HEK293 (cell line): ENCODE measurements at regions not wholly inside any gene's neighbourhood (a gene's known extent, or its start where the extent isn't known, plus 50 kb on each side); places are given as distances from the start of the nearest gene placed in this dataset.
A peak's percentile ranks its signal among the peaks of the same experiment; 100 is the strongest.
"Not testable (repeated sequence)": the region's sequence is repeated elsewhere in the genome, so short reads cannot be mapped to it uniquely, and the experiment has no call there.

ENCODE experiments used
- CTCF ChIA-PET: fragments of 350-600 bp; formaldehyde crosslinking; extraction: SDS; loops from one replicate; lab custom pipeline; 2021; ENCODE audit warnings: antibody characterized with exemption; lab: Yijun Ruan, JAX
- POLR2A ChIA-PET: fragments of 300-600 bp; formaldehyde crosslinking; extraction: SDS; loops from one replicate; lab custom pipeline; 2020; ENCODE audit warnings: antibody characterized with exemption, inconsistent platforms; lab: Yijun Ruan, JAX
- H3K27ac ChIP-seq: fragments of 200-500 bp; sonication (Bioruptor generic); 2 replicates; pipeline ENCODE4 v1.5.1; 2014; ENCODE audit warnings: low read depth, low read length, control low read depth, inconsistent platforms; ENCODE audit errors: extremely low read depth
- H3K36me3 ChIP-seq, 2 experiments: fragments of 200-500 bp in 1 of 2; sonication (Bioruptor generic) in 1 of 2; 1 replicate in 1 of 2; 2 replicates in 1 of 2; pipeline ENCODE4 v1.5.1; 2014 to 2017; ENCODE audit warnings: inconsistent platforms in 2 of 2, low read length in 2 of 2; ENCODE audit not compliant: control insufficient read depth in 2 of 2, insufficient read depth in 1 of 2
- H3K4me1 ChIP-seq: fragments of 200-500 bp; sonication (Bioruptor generic); 2 replicates; pipeline ENCODE4 v1.5.1; 2014; ENCODE audit warnings: mild to moderate bottlenecking, low read length, inconsistent platforms; ENCODE audit not compliant: control insufficient read depth, insufficient read depth
- H3K4me3 ChIP-seq: 2 replicates; pipeline ENCODE4 v1.5.1; 2011; ENCODE audit warnings: low read depth, mild to moderate bottlenecking, control low read depth, low read length, moderate library complexity
- H3K9me3 ChIP-seq: fragments of 200-500 bp; sonication (Bioruptor generic); 2 replicates; pipeline ENCODE4 v1.5.1; 2014; ENCODE audit warnings: low read depth, low read length, inconsistent platforms; ENCODE audit not compliant: control insufficient read depth, insufficient read depth
- OSR2 ChIP-seq: fragments of 450-650 bp; formaldehyde crosslinking; IDR thresholded peaks from 2 replicates; pipeline ENCODE4 v1.5.1; 2016; ENCODE audit warnings: missing biosample characterization, missing genetic modification characterization
- ZBTB11 ChIP-seq: fragments of 450-650 bp; formaldehyde crosslinking; conservative IDR thresholded peaks from 2 replicates; pipeline ENCODE4 v1.5.1; 2016; ENCODE audit warnings: low read depth, missing biosample characterization, missing genetic modification characterization
- ZNF140 ChIP-seq: fragments of 450-650 bp; formaldehyde crosslinking; IDR thresholded peaks from 2 replicates; pipeline ENCODE4 v1.5.1; 2016; ENCODE audit warnings: missing biosample characterization, missing genetic modification characterization
- ZNF223 ChIP-seq: fragments of 450-650 bp; formaldehyde crosslinking; IDR thresholded peaks from 2 replicates; pipeline ENCODE4 v1.5.1; 2016; ENCODE audit warnings: missing biosample characterization, missing genetic modification characterization
- ZNF366 ChIP-seq: fragments of 450-650 bp; formaldehyde crosslinking; conservative IDR thresholded peaks from 2 replicates; pipeline ENCODE4 v1.5.1; 2016; ENCODE audit warnings: missing biosample characterization, missing genetic modification characterization
- ZNF394 ChIP-seq: fragments of 450-650 bp; formaldehyde crosslinking; IDR thresholded peaks from 2 replicates; pipeline ENCODE4 v1.5.1; 2016; ENCODE audit warnings: missing biosample characterization, missing genetic modification characterization, mild to moderate bottlenecking, moderate library complexity, borderline replicate concordance
- ZNF426 ChIP-seq: fragments of 450-650 bp; formaldehyde crosslinking; IDR thresholded peaks from 2 replicates; pipeline ENCODE4 v1.5.1; 2017; ENCODE audit warnings: missing biosample characterization, missing genetic modification characterization, mild to moderate bottlenecking, inconsistent platforms, moderate library complexity
- ZNF488 ChIP-seq: fragments of 450-650 bp; formaldehyde crosslinking; IDR thresholded peaks from 2 replicates; pipeline ENCODE4 v1.5.1; 2016; ENCODE audit warnings: missing biosample characterization, missing genetic modification characterization
- ZNF518A ChIP-seq: fragments of 450-650 bp; formaldehyde crosslinking; conservative IDR thresholded peaks from 2 replicates; pipeline ENCODE4 v1.5.1; 2016; ENCODE audit warnings: low read depth, missing biosample characterization, missing genetic modification characterization
- ZNF555 ChIP-seq: fragments of 450-650 bp; formaldehyde crosslinking; conservative IDR thresholded peaks from 2 replicates; pipeline ENCODE4 v1.5.1; 2017; ENCODE audit warnings: missing biosample characterization, mild to moderate bottlenecking, missing genetic modification characterization, inconsistent platforms
- ZNF623 ChIP-seq: fragments of 450-650 bp; formaldehyde crosslinking; IDR thresholded peaks from 2 replicates; pipeline ENCODE4 v1.5.1; 2016; ENCODE audit warnings: missing biosample characterization, missing genetic modification characterization
- ZNF664 ChIP-seq: fragments of 450-650 bp; formaldehyde crosslinking; IDR thresholded peaks from 2 replicates; pipeline ENCODE4 v1.5.1; 2016; ENCODE audit warnings: missing biosample characterization, missing genetic modification characterization
- ZNF677 ChIP-seq: fragments of 450-650 bp; IDR thresholded peaks from 2 replicates; pipeline ENCODE4 v1.5.0; 2018; ENCODE audit warnings: missing biosample characterization, mild to moderate bottlenecking, missing genetic modification characterization, moderate library complexity

GRCh38 chr16:79984149-79984548 lies 383.6 kb upstream of the MAF start:
- H3K36me3 ChIP-seq, CTCF ChIA-PET, H3K27ac ChIP-seq, H3K4me1 ChIP-seq, H3K4me3 ChIP-seq, POLR2A ChIA-PET, H3K9me3 ChIP-seq: not testable (repeated sequence)
- TF ChIP-seq ZNF140 (tag by site-specific recombination) = 0 out of 2 replicates have a peak, but pooled peaks have one; percentile 13
- peak; percentile 30; the same call in 1 of the 2 replicates for TF ChIP-seq ZNF623
- TF ChIP-seq ZNF394 (tag by site-specific recombination) = peak; percentile 43; the same call in 1 of the 2 replicates
- peak; percentile 48 for TF ChIP-seq ZNF426 (tag by site-specific recombination)
- peak; percentile 51; the same call in 1 of the 2 replicates for TF ChIP-seq ZNF518A
- peak; percentile 44; the same call in 1 of the 2 replicates for TF ChIP-seq ZBTB11
- peak; percentile 40 for TF ChIP-seq ZNF555
- TF ChIP-seq, all 188 proteins: peak for 7; not testable (repeated sequence) for 181

GRCh38 chr16:79982862-79983261 lies 382.3 kb upstream of the MAF start:
- Histone ChIP-seq H3K9me3 (no peaks in the 10 kb centered on the region), H3K4me3 (no peak overlapping the region), H3K27ac (no peak overlapping the region), H3K4me1 (no peaks in the 10 kb centered on the region), H3K36me3 (no peaks in the 10 kb centered on the region)
- ChIA-PET CTCF (interaction anchor here (1.3 kb wide), 1 partner anchor 11 kb away, joined by 3 read pairs; no protein-coding TSS in a partner anchor), POLR2A (no interaction called here)
- TF ChIP-seq ZNF223 = no peak
- no peak for TF ChIP-seq ZNF488 (tag by site-specific recombination)
- TF ChIP-seq ZNF623 = no peak
- no peak for TF ChIP-seq ZNF677 (tag by site-specific recombination)
- no peak for TF ChIP-seq OSR2 (tag by site-specific recombination)
- TF ChIP-seq ZNF426 (tag by site-specific recombination) = no peak
- TF ChIP-seq ZNF664 (tag by site-specific recombination) = no peak
- peak; percentile 66 for TF ChIP-seq ZNF366 (tag by site-specific recombination)
